ENCODE measurements at regions not wholly inside any gene's neighbourhood (a gene's known extent, or its start where the extent isn't known, plus 50 kb on each side); places are given as distances from the start of the nearest gene placed in this dataset.

DNA sequence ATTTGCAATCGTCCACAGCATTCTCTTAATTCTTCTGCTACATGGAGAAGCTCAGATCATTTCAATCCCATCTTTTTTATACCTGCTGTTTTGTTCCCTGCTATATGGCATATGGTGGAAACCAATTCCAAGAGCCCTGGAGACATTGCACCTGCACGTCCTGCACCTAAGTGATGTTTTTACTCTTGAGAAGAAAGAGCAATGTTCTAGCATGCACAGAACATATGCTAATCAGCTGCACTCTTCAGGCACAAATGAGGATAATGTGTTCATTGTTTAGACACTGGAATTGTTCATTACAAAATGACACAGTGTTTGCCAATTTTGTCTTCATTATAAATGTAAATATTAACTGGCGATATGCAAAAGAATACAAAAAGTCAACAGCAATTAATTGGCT is 935.8 kb downstream of the TLE4 start:
- no peaks in the 10 kb centered on the region for H3K27me3 ChIP-seq
- H3K36me3 ChIP-seq (replicated peaks in 1 of 2), result no peaks in the 10 kb centered on the region
- no peaks in the 10 kb centered on the region for H3K4me1 ChIP-seq (replicated peaks in 1 of 2)
- intact Hi-C loops (cut with DNase I), result no loop called here
- H3K4me3 ChIP-seq, result no peak overlapping the region
- no peak overlapping the region for H3K27ac ChIP-seq
- WGBS, 4 donors, result 63 to 83% (median 69%) methylated on average over 3 of the region's 3 CpGs
- TF ChIP-seq POLR2A (IDR thresholded peaks at IDR 0.05), result no peak
- TF ChIP-seq, protein P1, sequence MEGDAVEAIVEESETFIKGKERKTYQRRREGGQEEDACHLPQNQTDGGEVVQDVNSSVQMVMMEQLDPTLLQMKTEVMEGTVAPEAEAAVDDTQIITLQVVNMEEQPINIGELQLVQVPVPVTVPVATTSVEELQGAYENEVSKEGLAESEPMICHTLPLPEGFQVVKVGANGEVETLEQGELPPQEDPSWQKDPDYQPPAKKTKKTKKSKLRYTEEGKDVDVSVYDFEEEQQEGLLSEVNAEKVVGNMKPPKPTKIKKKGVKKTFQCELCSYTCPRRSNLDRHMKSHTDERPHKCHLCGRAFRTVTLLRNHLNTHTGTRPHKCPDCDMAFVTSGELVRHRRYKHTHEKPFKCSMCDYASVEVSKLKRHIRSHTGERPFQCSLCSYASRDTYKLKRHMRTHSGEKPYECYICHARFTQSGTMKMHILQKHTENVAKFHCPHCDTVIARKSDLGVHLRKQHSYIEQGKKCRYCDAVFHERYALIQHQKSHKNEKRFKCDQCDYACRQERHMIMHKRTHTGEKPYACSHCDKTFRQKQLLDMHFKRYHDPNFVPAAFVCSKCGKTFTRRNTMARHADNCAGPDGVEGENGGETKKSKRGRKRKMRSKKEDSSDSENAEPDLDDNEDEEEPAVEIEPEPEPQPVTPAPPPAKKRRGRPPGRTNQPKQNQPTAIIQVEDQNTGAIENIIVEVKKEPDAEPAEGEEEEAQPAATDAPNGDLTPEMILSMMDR (IDR thresholded peaks at IDR 0.05), result no peak
- no peak for DNase-seq
- no peaks in the 10 kb centered on the region for H3K9me3 ChIP-seq (replicated peaks in 1 of 3)

DNA sequence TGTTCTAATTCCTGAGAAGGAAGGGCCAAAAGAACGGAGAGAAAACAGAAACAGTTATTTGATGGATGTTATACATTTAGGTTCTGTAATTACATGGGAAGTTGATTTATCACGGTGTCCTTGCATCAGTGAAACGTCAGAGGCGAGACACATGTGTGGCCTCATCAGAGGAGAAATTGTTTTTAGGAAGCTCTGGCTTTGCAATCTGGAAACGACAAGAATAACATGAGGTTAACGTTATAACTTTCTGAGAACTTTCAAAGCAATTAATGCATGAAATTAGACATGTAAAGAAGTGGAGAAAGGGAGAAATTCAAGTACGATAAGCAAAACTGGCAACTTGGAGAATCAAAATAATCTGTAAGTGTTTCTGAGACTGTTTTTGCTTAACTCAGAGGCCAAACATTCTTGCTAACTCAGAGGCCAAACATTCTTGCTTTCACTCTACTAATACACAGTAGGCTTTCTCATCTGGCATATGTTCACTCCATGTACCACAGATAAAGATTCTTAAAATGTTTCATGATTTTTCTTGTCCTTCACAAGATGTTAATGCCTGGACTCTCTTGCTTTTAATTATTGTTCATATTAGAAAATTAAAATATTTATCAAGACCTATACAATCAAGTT is 933.0 kb downstream of the TLE4 start:
- Histone ChIP-seq H3K27ac (no peak overlapping the region), H3K36me3 (replicated peaks in 1 of 2) (no peaks in the 10 kb centered on the region), H3K9me3 (replicated peaks in 1 of 3) (no peaks in the 10 kb centered on the region), H3K4me1 (replicated peaks in 1 of 2) (no peaks in the 10 kb centered on the region), H3K27me3 (no peaks in the 10 kb centered on the region), H3K4me3 (no peak overlapping the region)
- WGBS, 4 donors, result 27 to 43% (median 37%) methylated on average over 7 of the region's 7 CpGs
- DNase-seq, result no peak
- TF ChIP-seq POLR2A (IDR thresholded peaks at IDR 0.05), result no peak
- TF ChIP-seq, protein P1 (IDR thresholded peaks at IDR 0.05), result no peak
- intact Hi-C loops (cut with DNase I), result no loop called here

DNA sequence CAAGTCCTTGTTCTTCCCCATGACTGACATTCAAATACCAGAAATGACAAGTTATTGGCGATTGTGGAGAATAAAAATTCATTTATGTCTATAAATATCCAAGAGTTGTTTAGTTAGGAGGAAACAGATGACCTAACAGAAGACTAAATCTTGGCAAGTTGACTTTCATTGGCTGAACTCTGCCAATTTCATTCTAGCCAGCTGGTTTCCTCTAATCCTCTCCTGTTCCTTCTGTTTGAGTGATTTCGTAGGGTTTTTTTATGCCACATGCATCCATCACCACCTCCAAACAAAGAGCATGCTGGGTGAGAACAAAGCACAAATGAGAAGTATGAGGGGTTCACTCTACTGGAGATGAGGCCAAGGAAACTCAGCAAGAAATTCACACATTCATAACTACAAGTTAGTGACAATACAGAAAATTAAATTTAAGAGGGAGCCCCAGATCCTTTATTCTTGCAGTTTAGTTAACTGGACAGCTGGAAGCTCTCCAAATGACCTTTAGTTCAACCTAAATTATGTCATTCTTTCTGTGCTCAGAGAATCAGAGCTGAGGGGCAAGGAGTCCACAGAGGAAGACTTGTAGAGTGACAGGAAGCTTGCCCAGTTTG is 932.0 kb downstream of the TLE4 start:
- intact Hi-C loops (cut with DNase I), result no loop called here
- TF ChIP-seq, protein P1 (IDR thresholded peaks at IDR 0.05), result no peak
- TF ChIP-seq POLR2A (IDR thresholded peaks at IDR 0.05), result no peak
- H3K36me3 ChIP-seq (replicated peaks in 1 of 2), result no peaks in the 10 kb centered on the region
- no peaks in the 10 kb centered on the region for H3K9me3 ChIP-seq (replicated peaks in 1 of 3)
- H3K4me1 ChIP-seq (replicated peaks in 1 of 2), result no peaks in the 10 kb centered on the region
- no peak overlapping the region for H3K4me3 ChIP-seq
- H3K27ac ChIP-seq, result no peak overlapping the region
- no peaks in the 10 kb centered on the region for H3K27me3 ChIP-seq
- no peak for DNase-seq
- 25 to 46% (median 38%) methylated on average over 2 of the region's 2 CpGs for WGBS, 4 donors

DNA sequence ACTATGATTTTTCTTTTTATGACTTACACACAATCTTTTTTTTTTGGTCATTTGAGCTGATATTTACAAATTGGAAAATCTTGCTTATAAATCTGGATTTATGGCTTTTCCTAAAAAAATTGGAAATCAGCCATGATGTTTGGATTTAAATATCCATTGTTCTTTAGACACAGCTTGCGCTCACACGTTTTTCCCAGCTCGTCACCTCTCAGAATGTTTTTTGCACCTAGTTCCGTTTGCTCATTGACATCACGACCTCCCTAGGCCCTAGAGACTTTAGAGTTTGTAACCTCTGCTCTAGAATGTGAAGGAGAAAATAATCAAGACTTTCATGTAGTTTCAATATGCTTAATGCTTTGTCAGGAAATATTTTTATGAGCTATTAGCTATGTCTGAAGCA is 930.5 kb downstream of the TLE4 start:
- TF ChIP-seq, protein P1 (IDR thresholded peaks at IDR 0.05), result no peak
- no peak for TF ChIP-seq POLR2A (IDR thresholded peaks at IDR 0.05)
- 67 to 85% (median 74%) methylated on average over 5 of the region's 5 CpGs for WGBS, 4 donors
- H3K4me1 ChIP-seq (replicated peaks in 1 of 2), result no peaks in the 10 kb centered on the region
- no peaks in the 10 kb centered on the region for H3K36me3 ChIP-seq (replicated peaks in 1 of 2)
- no peak for DNase-seq
- intact Hi-C loops (cut with DNase I), result no loop called here
- H3K9me3 ChIP-seq (replicated peaks in 1 of 3), result no peaks in the 10 kb centered on the region
- no peaks in the 10 kb centered on the region for H3K27me3 ChIP-seq
- H3K4me3 ChIP-seq, result no peak overlapping the region
- no peak overlapping the region for H3K27ac ChIP-seq

All from adrenal gland (tissue), 9 donors.